SK-N-SH (cell line): ENCODE measurements at regions not wholly inside any gene's neighbourhood (a gene's known extent, or its start where the extent isn't known, plus 50 kb on each side); places are given as distances from the start of the nearest gene placed in this dataset.

Source experiments
- CTCF ChIA-PET: fragments of 300-600, 350-600 bp; formaldehyde crosslinking; extraction: SDS; loops from one replicate; lab custom pipeline; 2021; lab: Yijun Ruan, JAX
- POLR2A ChIA-PET: fragments of 350-600 bp; sonication (Branson Sonifier 250); formaldehyde crosslinking; extraction: SDS; loops from one replicate; lab custom pipeline; 2020; ENCODE audit warnings: antibody characterized with exemption, inconsistent platforms; lab: Yijun Ruan, JAX
- DNase-seq: peaks from one replicate; pipeline ENCODE4 v3.0.0; 2012
- H2AFZ ChIP-seq: fragments of 200-600 bp; sonication (generic); 2 replicates; pipeline ENCODE4 v1.8.1; 2016; ENCODE audit warnings: antibody characterized with exemption, mild to moderate bottlenecking, low read depth
- H3F3A ChIP-seq: fragments of 200-600 bp; sonication (generic); replicated peaks from 2 replicates; pipeline ENCODE3; 2016; ENCODE audit warnings: antibody characterized with exemption, mild to moderate bottlenecking; ENCODE audit not compliant: insufficient read depth
- H3K27ac ChIP-seq, 2 experiments: fragments of 200-500 bp in 1 of 2; fragments of 200-600 bp in 1 of 2; sonication (Bioruptor generic) in 1 of 2; sonication (generic), shearing (Covaris generic) in 1 of 2; 2 replicates each; pipeline versions ENCODE4 v1.5.1 to v1.6.1; 2014 to 2016; ENCODE audit warnings: low read depth in 2 of 2, inconsistent platforms in 1 of 2, low read length in 1 of 2, mild to moderate bottlenecking in 1 of 2, mixed read lengths in 1 of 2
- H3K27me3 ChIP-seq: fragments of 200-600 bp; sonication (generic), shearing (Covaris generic); 2 replicates; pipeline ENCODE4 v1.6.1; 2016; ENCODE audit warnings: mixed run types; ENCODE audit not compliant: insufficient read depth
- H3K36me3 ChIP-seq, 2 experiments: fragments of 200-500 bp in 1 of 2; fragments of 200-600 bp in 1 of 2; sonication (Bioruptor generic) in 1 of 2; sonication (generic) in 1 of 2; replicated peaks in 1 of 2; 2 replicates each; pipeline versions ENCODE3 to v1.5.1; 2014 to 2016; ENCODE audit warnings: low read length in 1 of 2, mild to moderate bottlenecking in 1 of 2; ENCODE audit not compliant: insufficient read depth in 2 of 2, control insufficient read depth in 1 of 2
- H3K4me1 ChIP-seq, 2 experiments: fragments of 200-500 bp in 1 of 2; fragments of 200-600 bp in 1 of 2; sonication (Bioruptor generic) in 1 of 2; sonication (generic), shearing (Covaris generic) in 1 of 2; 2 replicates each; pipeline versions ENCODE4 v1.5.1 to v1.6.1; 2014 to 2016; ENCODE audit warnings: low read depth in 1 of 2, low read length in 1 of 2, mixed run types in 1 of 2; ENCODE audit not compliant: insufficient read depth in 2 of 2, control insufficient read depth in 1 of 2
- H3K4me2 ChIP-seq: fragments of 200-600 bp; sonication (generic), shearing (Covaris generic); 2 replicates; pipeline ENCODE4 v1.6.1; 2017; ENCODE audit warnings: mixed run types
- H3K4me3 ChIP-seq, 2 experiments: fragments of 200-500 bp in 1 of 2; fragments of 200-600 bp in 1 of 2; sonication (Bioruptor generic) in 1 of 2; sonication (generic), shearing (Covaris generic) in 1 of 2; 2 replicates each; pipeline versions ENCODE4 v1.5.1 to v1.8.1; 2014 to 2016; ENCODE audit warnings: low read depth in 2 of 2, inconsistent platforms in 1 of 2, low read length in 1 of 2, mild to moderate bottlenecking in 1 of 2, mixed read lengths in 1 of 2, moderate library complexity in 1 of 2
- H3K79me2 ChIP-seq: fragments of 200-600 bp; sonication (generic); 2 replicates; pipeline ENCODE4 v1.8.1; 2017; ENCODE audit warnings: mild to moderate bottlenecking; ENCODE audit not compliant: insufficient read depth
- H3K9ac ChIP-seq: fragments of 200-600 bp; sonication (generic); 2 replicates; pipeline ENCODE4 v1.6.1; 2017; ENCODE audit warnings: mixed run types
- H3K9me2 ChIP-seq: fragments of 200-600 bp; sonication (generic); 2 replicates; pipeline ENCODE4 v1.6.1; 2017; ENCODE audit warnings: mixed run types
- H3K9me3 ChIP-seq: fragments of 200-600 bp; sonication (generic); 2 replicates; pipeline ENCODE4 v1.6.1; 2017; ENCODE audit warnings: mixed run types, mild to moderate bottlenecking, moderate library complexity
- H4K20me1 ChIP-seq: fragments of 200-600 bp; sonication (generic); 2 replicates; pipeline ENCODE4 v1.6.1; 2017; ENCODE audit warnings: mild to moderate bottlenecking, mixed run types; ENCODE audit not compliant: insufficient read depth
- FOSL2 ChIP-seq: IDR thresholded peaks from 2 replicates; pipeline ENCODE4 v1.4.0; 2012; ENCODE audit warnings: low read depth, mild to moderate bottlenecking, moderate library complexity, borderline replicate concordance
- FOXJ3 ChIP-seq: sonication (generic); formaldehyde crosslinking; IDR thresholded peaks from 2 replicates; pipeline ENCODE4 v1.5.1; 2020; ENCODE audit warnings: mild to moderate bottlenecking, missing genetic modification reagents
- JUND ChIP-seq: IDR thresholded peaks from 2 replicates; pipeline ENCODE4 v1.4.0; 2012
- RAD21 ChIP-seq: IDR thresholded peaks from 2 replicates; pipeline ENCODE4 v1.6.1; 2012; ENCODE audit warnings: mild to moderate bottlenecking, low read length
- RFX5 ChIP-seq: IDR thresholded peaks from 2 replicates; pipeline ENCODE4 v1.6.1; 2012; ENCODE audit warnings: mild to moderate bottlenecking, improper control_type of control experiment, low read length
- SIN3A ChIP-seq: IDR thresholded peaks from 2 replicates; pipeline ENCODE4 v1.6.1; 2012; ENCODE audit warnings: low read depth, mild to moderate bottlenecking, low read length, moderate library complexity, borderline replicate concordance
- TEAD4 ChIP-seq: IDR thresholded peaks from 2 replicates; pipeline ENCODE4 v1.4.0; 2012; ENCODE audit warnings: mild to moderate bottlenecking, borderline replicate concordance; ENCODE audit not compliant: insufficient read depth
- YY1 ChIP-seq: IDR thresholded peaks from 2 replicates; pipeline ENCODE4 v1.4.0; 2012; ENCODE audit warnings: low read depth, mild to moderate bottlenecking
- WGBS: methylation state at CpG from one replicate; pipeline ENCODE4 v1.1.6; 2017; ENCODE audit warnings: low lambda C conversion rate; 5-methylcytosine and 5-hydroxymethylcytosine counted together
- TF ChIP-seq, protein P1 (sequence below): IDR thresholded peaks from 2 replicates; pipeline ENCODE4 v1.4.0; 2012; ENCODE audit warnings: low read depth, borderline replicate concordance

DNA sequence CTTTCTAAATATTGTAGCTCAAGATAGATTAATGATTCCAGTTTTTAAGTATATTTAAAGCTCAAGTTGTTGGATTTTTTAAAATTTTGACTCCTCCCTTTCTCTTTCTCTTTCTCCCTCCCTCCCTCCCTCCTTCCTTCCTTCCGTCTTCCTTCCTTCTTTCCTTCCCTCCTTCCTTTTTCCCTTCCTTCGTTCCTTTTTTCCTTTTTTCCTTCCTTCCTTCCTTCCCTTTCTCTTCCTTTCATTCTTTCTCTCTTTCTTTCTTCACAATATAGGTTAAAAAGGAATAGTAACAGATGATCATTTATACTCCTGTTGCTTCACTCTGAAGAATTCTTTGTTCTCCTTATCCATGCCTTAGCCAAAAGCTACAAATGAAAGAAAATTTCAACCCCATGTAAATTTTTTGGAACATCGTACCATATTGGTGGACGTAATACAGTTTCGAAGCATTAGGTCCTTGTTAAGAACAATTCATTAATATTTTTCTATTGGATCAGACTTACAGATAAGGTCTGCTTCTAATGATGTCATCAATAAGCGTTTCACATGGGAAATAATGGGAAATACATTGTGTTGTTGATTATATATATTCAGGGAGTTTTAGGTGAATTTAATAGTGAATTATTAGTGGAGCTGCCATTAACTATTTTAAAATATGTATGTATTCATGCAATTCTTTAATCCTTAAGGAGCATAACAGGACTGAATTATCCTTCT, 139.6 kb upstream of the SLC35B3 start:
- Histone ChIP-seq H3K27ac (no peak overlapping the region), H3K27me3 (no peaks in the 10 kb centered on the region), H3K9me3 (no peaks in the 10 kb centered on the region), H3K9me2 (no peaks in the 10 kb centered on the region), H4K20me1 (no peaks in the 10 kb centered on the region), H3K79me2 (no peaks in the 10 kb centered on the region), H3K4me1 (no peaks in the 10 kb centered on the region), H3F3A (no peaks in the 10 kb centered on the region), H3K36me3 (no peaks in the 10 kb centered on the region), H2AFZ (no peak overlapping the region), H3K9ac (no peak overlapping the region), H3K4me3 (no peak overlapping the region; a peak in 1 of 4 replicates), H3K4me2 (no peak overlapping the region)
- CTCF ChIA-PET: interaction anchor here (0.6 to 0.7 kb wide), 2 partner anchors 25 to 28 kb away, joined by 3 read pairs; no protein-coding TSS in a partner anchor
- 34% methylated on average over 6 of the region's 6 CpGs for WGBS
- no peak for DNase-seq
- POLR2A ChIA-PET: no interaction called here
- no peak for TF ChIP-seq FOXJ3 (CRISPR knock-in tag)

DNA sequence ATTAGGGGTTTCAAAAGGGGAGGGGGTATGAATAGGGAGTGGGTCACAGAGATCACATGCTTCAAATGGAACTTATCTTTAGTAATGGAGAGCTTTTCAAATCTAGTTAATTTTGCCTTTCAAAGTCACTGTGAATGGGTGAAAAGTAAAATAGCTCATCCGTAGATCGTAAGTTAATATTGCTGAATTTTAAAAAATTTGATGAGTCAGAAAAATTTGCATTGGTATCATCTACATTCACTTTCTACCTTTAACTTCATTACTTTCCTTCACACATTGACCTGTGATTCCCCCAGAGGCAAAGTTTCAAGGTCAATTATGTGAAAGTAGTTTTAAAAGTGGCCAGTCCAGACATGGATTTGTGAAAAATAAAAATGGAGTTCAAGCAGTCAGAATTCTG, 139.0 kb upstream of the SLC35B3 start:
- Histone ChIP-seq H4K20me1 (no peaks in the 10 kb centered on the region), H3F3A (no peaks in the 10 kb centered on the region), H3K4me1 (no peaks in the 10 kb centered on the region), H3K9me3 (no peaks in the 10 kb centered on the region), H3K9me2 (no peaks in the 10 kb centered on the region), H2AFZ (no peak overlapping the region), H3K27me3 (no peaks in the 10 kb centered on the region), H3K36me3 (no peaks in the 10 kb centered on the region), H3K4me2 (no peak overlapping the region), H3K27ac (no peak overlapping the region), H3K9ac (no peak overlapping the region), H3K79me2 (no peaks in the 10 kb centered on the region), H3K4me3 (no peak overlapping the region)
- POLR2A ChIA-PET: no interaction called here
- DNase-seq: no peak
- 62% methylated on average over 2 of the region's 2 CpGs for WGBS
- CTCF ChIA-PET: interaction anchor here (0.6 kb wide), 1 partner anchor 27 kb away, joined by 3 read pairs; no protein-coding TSS in a partner anchor
- TF ChIP-seq RAD21 (no peak), FOXJ3 (CRISPR knock-in tag) (no peak), SIN3A (no peak), TEAD4 (no peak), RFX5 (no peak), YY1 (no peak), JUND (no peak), FOSL2 (no peak)
- TF ChIP-seq, protein P1, sequence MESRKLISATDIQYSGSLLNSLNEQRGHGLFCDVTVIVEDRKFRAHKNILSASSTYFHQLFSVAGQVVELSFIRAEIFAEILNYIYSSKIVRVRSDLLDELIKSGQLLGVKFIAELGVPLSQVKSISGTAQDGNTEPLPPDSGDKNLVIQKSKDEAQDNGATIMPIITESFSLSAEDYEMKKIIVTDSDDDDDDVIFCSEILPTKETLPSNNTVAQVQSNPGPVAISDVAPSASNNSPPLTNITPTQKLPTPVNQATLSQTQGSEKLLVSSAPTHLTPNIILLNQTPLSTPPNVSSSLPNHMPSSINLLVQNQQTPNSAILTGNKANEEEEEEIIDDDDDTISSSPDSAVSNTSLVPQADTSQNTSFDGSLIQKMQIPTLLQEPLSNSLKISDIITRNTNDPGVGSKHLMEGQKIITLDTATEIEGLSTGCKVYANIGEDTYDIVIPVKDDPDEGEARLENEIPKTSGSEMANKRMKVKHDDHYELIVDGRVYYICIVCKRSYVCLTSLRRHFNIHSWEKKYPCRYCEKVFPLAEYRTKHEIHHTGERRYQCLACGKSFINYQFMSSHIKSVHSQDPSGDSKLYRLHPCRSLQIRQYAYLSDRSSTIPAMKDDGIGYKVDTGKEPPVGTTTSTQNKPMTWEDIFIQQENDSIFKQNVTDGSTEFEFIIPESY: no peak
